H1 (cell line): ENCODE measurements at regions not wholly inside any gene's neighbourhood (a gene's known extent, or its start where the extent isn't known, plus 50 kb on each side); places are given as distances from the start of the nearest gene placed in this dataset.

ENCODE experiments used
- NANOG ChIP-seq: IDR thresholded peaks from 2 replicates; pipeline ENCODE4 v1.6.1; 2011; ENCODE audit warnings: low read length, low read depth, mild to moderate bottlenecking, inconsistent platforms; ENCODE audit not compliant: insufficient read depth, poor library complexity, severe bottlenecking

DNA sequence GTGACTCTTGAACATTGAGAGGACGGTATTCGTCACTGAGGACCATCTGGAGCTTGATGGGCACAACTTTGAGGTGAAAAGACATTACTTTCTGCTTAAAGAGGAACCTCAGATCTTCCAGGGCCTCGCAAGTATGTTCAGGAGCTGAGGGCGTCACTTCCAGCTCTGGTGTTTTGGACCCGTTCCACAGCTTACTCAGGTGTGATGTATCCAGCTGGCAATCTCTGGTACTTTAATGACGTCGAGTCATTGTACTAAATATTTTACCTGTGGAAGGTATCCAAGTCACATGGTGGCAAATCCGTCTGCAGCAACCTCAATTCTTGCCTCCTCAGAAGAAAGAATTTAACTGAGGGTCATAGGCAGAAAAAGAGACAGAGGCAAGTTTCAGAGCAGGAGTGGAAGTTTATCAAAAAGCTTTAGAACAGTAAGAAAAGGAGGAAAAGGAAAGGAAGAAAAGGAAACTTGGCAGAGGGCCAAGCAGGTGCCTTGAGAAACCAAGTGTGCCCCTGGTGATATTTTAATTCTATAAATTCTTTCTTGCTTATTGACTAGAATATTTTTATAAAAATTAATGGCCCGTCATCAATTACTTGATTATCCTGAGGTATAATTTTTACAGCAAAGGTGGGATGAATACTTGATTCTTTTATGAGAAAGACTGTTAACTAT lies 250.6 kb downstream of the AEBP2 start (continued):
- TF ChIP-seq NANOG = no peak
- TF ChIP-seq, all 59 proteins: peak for 0
